GM19452 (cell line): ENCODE measurements at regions not wholly inside any gene's neighbourhood (a gene's known extent, or its start where the extent isn't known, plus 50 kb on each side); places are given as distances from the start of the nearest gene placed in this dataset.
"Not testable (repeated sequence)": the region's sequence is repeated elsewhere in the genome, so short reads cannot be mapped to it uniquely, and the experiment has no call there.

Experiments
- ATAC-seq: cut with Tn5 transposase; IDR thresholded peaks from one replicate; pipeline ENCODE4 v1.9.1; 2021; ENCODE audit not compliant: unreplicated experiment

DNA sequence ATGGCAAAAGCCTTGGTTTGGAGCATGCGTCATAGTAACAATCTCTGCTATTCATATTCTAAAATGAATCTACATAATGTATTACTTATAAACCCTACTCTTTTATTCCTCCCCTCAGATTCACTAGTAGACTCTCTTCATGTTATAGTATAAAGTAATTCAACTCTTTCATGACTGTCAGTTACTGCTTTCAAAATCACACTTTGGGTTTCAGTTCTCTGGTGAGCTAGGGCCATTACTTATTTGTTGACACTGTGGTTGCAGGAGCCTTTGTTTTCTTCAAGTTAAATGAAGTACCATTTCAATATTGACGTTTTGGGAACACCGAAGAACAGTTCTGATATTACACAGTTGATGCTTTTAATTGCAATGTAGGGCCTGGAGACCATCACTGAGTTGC, 378.4 kb downstream of the DDX10 start:
- ATAC-seq, result no peak

- no peak for ATAC-seq
Observed at GRCh38 chr11:109046284-109046992, 375.6 kb upstream of the C11orf87 start.

GRCh38 chr11:109048098-109048497, 373.9 kb upstream of the C11orf87 start:
- no peak for ATAC-seq

- ATAC-seq, result no peak
Observed at GRCh38 chr11:109051200-109051599, 370.8 kb upstream of the C11orf87 start.

GRCh38 chr11:109059402-109059801, 362.6 kb upstream of the C11orf87 start:
- no peak for ATAC-seq

- ATAC-seq, result no peak
Observed at GRCh38 chr11:109061394-109061793, 360.6 kb upstream of the C11orf87 start.

- no peak for ATAC-seq
Observed at GRCh38 chr11:109062445-109062844, 359.5 kb upstream of the C11orf87 start.

GRCh38 chr11:109062871-109063270, 359.1 kb upstream of the C11orf87 start:
- ATAC-seq, result no peak

DNA sequence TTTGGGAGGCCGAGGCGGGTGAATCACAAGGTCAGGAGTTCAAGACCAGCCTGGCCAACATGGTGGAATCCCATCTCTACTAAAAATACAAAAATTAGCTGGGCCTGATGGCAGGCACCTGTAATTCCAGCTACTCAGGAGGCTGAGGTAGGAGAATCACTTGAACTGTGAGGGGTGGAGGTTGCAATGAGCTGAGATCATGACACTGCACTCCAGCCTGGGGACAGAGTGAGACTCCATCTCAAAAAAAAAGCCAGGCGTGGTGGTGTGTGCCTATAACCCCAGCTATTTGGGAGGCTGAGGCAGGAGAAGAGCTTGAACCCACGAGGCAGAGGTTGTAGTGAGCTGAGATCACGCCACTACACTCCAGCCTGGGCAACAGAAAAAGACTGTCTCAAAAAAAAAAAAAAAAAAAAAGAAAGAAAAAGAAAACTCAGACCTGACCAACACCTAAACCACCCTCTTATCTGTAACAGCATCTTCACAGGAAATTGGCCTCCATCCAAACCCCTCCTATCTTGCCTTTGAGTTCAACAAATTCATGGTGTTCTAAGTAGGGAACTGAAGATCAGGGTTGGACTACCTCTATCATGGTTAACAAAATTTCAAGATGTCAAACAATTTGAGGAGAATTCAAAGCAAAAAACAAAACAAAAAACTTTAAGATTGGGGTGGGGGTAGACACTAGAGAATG, 357.2 kb upstream of the C11orf87 start:
- not testable (repeated sequence) for ATAC-seq

DNA sequence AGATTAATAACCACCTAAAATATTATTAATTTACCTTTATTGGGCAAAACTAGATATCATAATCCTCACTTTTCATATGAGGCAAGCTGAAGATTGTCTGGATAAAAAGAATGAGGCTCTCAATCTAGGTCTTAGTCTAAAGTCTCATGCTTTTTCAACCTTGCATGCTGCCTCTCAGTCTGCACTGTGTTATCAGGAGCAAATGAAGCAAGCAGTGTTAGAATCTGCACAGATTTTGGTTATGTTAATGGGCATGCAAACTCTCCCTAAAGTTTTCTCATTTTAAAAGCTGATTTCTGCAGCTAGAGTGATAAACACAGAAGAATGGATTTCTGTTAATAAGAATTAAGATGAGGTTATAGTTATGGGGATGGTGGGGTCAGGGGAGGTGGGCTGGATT, 350.7 kb upstream of the C11orf87 start:
- no peak for ATAC-seq

DNA sequence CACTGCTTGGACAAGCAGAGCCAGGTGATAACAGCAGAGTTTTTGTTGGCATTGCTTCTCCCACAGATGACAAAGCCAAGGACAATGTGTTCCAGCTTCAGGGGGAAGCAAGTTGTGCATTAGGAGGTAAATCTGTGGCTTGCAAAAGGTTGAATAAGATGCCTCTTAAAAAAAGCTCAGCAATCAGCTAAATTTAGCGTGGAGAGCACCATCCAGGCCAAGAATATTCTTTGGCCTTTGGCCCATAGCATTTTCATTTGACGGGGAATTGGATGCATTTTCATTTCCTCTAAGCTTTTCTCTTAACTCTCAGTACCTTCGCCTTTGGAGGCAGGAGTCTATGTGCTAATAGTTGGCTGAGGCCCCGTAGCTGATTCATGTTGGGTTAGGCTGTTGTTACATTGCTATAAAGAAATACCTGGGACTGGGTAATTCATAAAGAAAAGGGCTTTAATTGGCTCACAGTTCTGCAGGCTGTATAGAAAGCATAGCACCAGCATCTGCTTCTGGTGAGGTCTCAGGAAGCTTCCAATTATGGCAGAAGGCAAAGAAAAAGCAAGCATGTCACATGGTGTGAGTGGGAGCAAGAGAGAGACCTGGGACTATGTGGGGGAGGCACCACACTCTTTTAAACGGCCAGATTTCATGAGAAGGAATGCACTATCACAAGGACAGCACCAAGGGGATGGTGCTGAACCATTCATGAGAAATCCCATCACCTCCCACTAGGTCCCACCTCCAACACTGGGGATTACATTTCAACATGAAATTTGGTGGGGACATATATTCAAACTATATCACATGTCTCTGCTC, 350.1 kb upstream of the C11orf87 start:
- ATAC-seq, result no peak

DNA sequence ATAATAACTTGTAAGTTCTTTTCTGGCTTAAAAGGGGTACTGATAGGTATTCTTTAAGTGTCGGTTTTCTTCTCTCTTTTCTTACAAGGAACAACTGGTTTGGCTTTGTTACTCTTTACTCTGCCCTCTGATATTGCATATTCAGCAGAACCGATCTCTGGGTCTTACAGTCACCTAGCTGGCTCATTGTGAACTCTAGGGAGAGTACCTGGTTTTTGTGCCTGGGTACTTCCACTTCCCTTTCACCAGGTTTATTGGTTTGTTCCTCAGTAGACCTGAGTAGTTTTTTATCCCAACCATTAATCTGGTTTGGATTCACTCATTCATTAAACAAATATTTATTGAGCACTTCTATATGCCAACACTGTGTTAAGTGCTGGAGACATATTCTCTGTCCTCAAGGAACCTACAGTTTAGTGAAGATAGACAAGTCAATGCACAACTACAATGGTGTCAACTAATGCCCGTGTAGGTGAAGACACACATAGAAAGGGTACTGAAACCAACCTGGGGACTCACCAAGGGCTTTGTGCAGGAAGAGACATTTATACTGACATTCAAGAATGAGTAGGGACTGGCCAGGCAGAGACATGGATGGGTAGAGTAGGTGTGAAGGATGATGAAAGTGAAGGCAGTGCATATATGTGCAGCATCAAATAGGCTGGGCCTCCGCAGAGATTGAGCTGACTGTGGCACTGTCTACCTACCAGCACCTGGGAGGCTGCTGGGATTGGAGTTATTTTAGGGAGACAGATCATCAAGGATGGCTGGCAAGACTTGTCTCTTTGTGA, 348.8 kb upstream of the C11orf87 start:
- no peak for ATAC-seq

DNA sequence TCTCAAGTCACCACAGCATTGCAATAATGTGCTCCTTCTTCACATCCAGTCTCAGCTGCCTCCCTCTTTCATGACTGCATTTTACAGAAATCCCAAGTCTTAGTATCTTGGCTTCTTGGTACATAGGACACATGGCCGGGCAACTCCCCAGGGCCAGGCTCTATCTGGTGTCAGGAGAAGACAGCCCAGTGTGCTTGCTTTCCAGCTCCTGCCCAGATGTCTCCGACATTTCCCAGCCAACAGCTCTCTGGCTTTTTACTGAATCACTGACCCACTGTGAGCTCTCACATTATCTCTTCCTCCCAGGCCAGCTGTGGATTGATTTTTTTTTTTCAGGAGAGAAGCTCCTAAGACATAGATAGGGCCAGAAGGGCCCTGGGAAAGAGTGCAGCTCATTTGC, 346.0 kb upstream of the C11orf87 start:
- no peak for ATAC-seq

GRCh38 chr11:109076870-109077269, 345.1 kb upstream of the C11orf87 start:
- no peak for ATAC-seq

DNA sequence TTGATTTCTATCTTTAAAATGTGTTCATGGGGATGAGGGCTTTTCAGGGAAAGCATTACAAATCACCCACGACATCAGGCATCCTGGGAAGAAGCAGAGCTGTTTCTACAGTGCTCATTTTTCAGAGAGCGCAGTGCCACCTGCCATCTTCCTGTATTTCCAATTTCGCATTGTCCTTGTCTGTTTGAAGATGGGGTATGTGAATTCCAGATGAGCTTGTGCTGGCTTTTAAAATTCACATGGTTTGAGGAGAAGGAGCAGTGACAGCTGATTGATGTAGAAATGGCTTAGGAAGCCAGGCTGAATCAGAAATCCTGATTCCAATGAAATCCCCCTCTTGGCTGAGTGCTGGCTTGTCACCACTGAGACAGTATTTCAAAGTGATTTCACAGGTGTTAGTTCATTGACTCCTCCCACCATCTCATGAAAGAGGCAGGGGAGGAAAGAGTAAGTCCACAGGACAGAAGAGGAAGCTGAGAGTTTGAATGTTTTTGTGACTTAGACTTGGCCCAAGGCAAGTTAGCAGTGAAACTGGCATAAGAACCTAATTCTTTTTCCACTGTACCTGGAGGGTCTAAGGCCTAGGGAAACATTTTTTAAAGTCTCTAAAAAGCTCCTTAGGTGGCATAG, 344.6 kb upstream of the C11orf87 start:
- ATAC-seq, result no peak

GRCh38 chr11:109085708-109086373, 336.1 kb upstream of the C11orf87 start:
- no peak for ATAC-seq

- ATAC-seq, result no peak
Observed at GRCh38 chr11:109086931-109087330, 335.1 kb upstream of the C11orf87 start.

- no peak for ATAC-seq
Observed at GRCh38 chr11:109088086-109088485, 333.9 kb upstream of the C11orf87 start.

DNA sequence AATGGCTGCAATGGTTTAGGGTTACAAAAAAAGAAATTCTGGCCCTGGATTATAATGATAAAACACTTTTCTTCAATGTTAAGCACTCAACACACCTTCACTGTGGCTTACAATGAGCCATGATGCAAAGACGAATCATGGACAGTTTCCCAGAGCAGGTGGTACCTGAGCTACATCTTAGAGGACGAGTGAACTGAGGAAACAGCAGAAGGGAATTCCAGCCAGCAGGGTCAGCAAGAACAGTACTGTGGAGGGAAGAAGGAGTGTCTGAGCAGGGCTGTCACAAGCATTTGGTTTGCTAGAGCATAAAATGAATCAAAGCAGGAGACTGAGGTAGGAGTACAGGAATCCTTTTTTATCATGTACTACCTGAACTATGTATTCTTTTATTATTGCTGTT, 332.8 kb upstream of the C11orf87 start:
- ATAC-seq, result no peak

DNA sequence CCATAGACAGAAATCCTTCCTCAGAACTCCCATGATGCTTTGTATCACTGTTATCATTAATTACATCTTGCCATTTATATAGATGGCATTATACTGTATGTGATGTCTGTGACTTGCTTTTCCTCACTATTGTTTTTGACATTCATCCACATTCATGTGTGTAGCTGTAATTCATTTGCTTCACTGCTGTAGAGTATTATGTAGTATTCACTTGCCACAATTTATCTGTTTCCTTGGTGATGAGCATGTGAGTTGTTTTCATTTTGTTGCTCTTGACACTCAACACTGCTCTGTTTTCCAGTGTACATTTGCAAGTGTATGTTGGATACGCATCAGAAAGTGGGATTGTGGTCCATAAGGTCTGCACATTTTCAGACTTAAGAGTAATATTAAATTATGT, 328.6 kb upstream of the C11orf87 start:
- ATAC-seq, result no peak
